ENCODE measurements at regions not wholly inside any gene's neighbourhood (a gene's known extent, or its start where the extent isn't known, plus 50 kb on each side); places are given as distances from the start of the nearest gene placed in this dataset.

DNA sequence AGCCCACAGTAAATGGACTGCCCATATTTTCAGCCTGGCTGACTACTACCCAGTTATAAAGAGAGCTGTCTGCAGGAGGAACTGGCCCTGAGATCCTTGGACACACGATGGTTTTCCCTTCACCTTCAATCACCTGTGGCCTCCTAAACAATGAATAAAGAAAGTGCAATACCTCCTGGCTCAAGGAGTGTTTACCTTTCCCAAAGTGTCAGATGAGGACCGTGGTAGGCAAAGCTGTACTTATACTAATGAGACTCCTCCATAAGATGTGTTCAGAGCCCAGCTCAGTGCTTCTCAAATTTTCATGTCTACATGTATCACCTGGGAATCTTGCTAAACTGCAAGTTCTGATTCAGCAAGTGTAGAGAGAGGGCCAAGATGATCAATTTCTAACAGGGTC, 284.5 kb upstream of the VLDLR start:
- no peak overlapping the region for H3K4me3 ChIP-seq (ENCODE audit: low read depth in 2 of 2, low read length in 2 of 2)
- DNase-seq (ENCODE audit: low read depth, low spot score) (no peak), ATAC-seq (no peak)
- TF ChIP-seq POLR2AphosphoS5 (IDR thresholded peaks at IDR 0.05; ENCODE audit: low read depth, low read length) (no peak), TCF7L2 (IDR thresholded peaks at IDR 0.05; ENCODE audit: low read depth, low read length) (no peak), SIN3A (IDR thresholded peaks at IDR 0.05; ENCODE audit: borderline replicate concordance, insufficient read depth, low read depth, low read length) (no peak)
- TF ChIP-seq, protein P1, sequence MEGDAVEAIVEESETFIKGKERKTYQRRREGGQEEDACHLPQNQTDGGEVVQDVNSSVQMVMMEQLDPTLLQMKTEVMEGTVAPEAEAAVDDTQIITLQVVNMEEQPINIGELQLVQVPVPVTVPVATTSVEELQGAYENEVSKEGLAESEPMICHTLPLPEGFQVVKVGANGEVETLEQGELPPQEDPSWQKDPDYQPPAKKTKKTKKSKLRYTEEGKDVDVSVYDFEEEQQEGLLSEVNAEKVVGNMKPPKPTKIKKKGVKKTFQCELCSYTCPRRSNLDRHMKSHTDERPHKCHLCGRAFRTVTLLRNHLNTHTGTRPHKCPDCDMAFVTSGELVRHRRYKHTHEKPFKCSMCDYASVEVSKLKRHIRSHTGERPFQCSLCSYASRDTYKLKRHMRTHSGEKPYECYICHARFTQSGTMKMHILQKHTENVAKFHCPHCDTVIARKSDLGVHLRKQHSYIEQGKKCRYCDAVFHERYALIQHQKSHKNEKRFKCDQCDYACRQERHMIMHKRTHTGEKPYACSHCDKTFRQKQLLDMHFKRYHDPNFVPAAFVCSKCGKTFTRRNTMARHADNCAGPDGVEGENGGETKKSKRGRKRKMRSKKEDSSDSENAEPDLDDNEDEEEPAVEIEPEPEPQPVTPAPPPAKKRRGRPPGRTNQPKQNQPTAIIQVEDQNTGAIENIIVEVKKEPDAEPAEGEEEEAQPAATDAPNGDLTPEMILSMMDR (IDR thresholded peaks at IDR 0.05): no peak
- intact Hi-C loops (cut with micrococcal nuclease; ENCODE audit: unreplicated experiment) (no loop called here), in situ Hi-C loops (cut with HindIII; ENCODE audit: low pct_unique_long_range_greater_than_20kb, low sequenced_read_pairs) (no loop called here)
- BruUV-seq (replicated peaks): no TSS peak
- H3K9me3 ChIP-seq (ENCODE audit: control insufficient read depth, insufficient read depth, low read depth, low read length): no peaks in the 10 kb centered on the region
- no peaks in the 10 kb centered on the region for H3K36me3 ChIP-seq (ENCODE audit: control insufficient read depth, insufficient read depth, low read length)
- ChIA-PET POLR2A (no interaction called here), CTCF (no interaction called here)
- H3K4me1 ChIP-seq (ENCODE audit: control insufficient read depth, insufficient read depth, low read length): no peaks in the 10 kb centered on the region
- H3K27ac ChIP-seq (ENCODE audit: low read length): no peak overlapping the region
- H3K27me3 ChIP-seq (ENCODE audit: control insufficient read depth, insufficient read depth, low read length): no peaks in the 10 kb centered on the region

DNA sequence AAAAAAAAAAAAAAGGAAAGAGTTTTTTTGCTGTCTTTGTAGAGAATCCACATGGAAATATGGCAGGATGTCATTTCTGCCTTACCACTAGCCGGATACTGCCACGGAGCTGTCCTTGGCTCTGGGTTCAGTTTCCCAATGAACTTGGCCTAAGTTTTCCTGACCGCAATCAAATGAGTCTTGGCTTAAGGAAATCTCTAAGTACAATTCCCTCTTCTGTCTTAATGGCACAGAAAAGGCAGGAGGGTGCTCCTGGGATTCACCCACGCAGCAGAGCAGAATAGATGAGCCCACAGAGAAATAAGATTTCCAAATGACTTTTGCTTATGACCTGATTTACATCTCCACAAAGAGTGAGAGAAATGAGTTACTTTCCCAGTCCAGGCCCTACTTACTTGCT, 284.0 kb upstream of the VLDLR start:
- TF ChIP-seq SIN3A (IDR thresholded peaks at IDR 0.05; ENCODE audit: borderline replicate concordance, insufficient read depth, low read depth, low read length) (no peak), TCF7L2 (IDR thresholded peaks at IDR 0.05; ENCODE audit: low read depth, low read length) (no peak), POLR2AphosphoS5 (IDR thresholded peaks at IDR 0.05; ENCODE audit: low read depth, low read length) (no peak)
- TF ChIP-seq, protein P1 (IDR thresholded peaks at IDR 0.05): no peak
- TF ChIP-seq, protein P2, sequence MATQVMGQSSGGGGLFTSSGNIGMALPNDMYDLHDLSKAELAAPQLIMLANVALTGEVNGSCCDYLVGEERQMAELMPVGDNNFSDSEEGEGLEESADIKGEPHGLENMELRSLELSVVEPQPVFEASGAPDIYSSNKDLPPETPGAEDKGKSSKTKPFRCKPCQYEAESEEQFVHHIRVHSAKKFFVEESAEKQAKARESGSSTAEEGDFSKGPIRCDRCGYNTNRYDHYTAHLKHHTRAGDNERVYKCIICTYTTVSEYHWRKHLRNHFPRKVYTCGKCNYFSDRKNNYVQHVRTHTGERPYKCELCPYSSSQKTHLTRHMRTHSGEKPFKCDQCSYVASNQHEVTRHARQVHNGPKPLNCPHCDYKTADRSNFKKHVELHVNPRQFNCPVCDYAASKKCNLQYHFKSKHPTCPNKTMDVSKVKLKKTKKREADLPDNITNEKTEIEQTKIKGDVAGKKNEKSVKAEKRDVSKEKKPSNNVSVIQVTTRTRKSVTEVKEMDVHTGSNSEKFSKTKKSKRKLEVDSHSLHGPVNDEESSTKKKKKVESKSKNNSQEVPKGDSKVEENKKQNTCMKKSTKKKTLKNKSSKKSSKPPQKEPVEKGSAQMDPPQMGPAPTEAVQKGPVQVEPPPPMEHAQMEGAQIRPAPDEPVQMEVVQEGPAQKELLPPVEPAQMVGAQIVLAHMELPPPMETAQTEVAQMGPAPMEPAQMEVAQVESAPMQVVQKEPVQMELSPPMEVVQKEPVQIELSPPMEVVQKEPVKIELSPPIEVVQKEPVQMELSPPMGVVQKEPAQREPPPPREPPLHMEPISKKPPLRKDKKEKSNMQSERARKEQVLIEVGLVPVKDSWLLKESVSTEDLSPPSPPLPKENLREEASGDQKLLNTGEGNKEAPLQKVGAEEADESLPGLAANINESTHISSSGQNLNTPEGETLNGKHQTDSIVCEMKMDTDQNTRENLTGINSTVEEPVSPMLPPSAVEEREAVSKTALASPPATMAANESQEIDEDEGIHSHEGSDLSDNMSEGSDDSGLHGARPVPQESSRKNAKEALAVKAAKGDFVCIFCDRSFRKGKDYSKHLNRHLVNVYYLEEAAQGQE (IDR thresholded peaks at IDR 0.05; ENCODE audit: insufficient read depth in 1 of 2, low read depth in 2 of 2, low read length in 1 of 2): no peak
- Histone ChIP-seq H3K27me3 (ENCODE audit: control insufficient read depth, insufficient read depth, low read length) (no peaks in the 10 kb centered on the region), H3K4me1 (ENCODE audit: control insufficient read depth, insufficient read depth, low read length) (no peaks in the 10 kb centered on the region), H3K4me3 (ENCODE audit: low read depth in 2 of 2, low read length in 2 of 2) (no peak overlapping the region), H3K36me3 (ENCODE audit: control insufficient read depth, insufficient read depth, low read length) (no peaks in the 10 kb centered on the region), H3K27ac (ENCODE audit: low read length) (no peak overlapping the region), H3K9me3 (ENCODE audit: control insufficient read depth, insufficient read depth, low read depth, low read length) (no peaks in the 10 kb centered on the region)
- DNase-seq (ENCODE audit: low read depth, low spot score) (no peak), ATAC-seq (no peak)
- no TSS peak for BruUV-seq (replicated peaks)
- intact Hi-C loops (cut with micrococcal nuclease; ENCODE audit: unreplicated experiment) (no loop called here), in situ Hi-C loops (cut with HindIII; ENCODE audit: low pct_unique_long_range_greater_than_20kb, low sequenced_read_pairs) (no loop called here)
- ChIA-PET POLR2A (no interaction called here), CTCF (no interaction called here)

Measured in Panc1 (cell line).